ENCODE measurements at regions not wholly inside any gene's neighbourhood (a gene's known extent, or its start where the extent isn't known, plus 50 kb on each side); places are given as distances from the start of the nearest gene placed in this dataset.

- TF ChIP-seq ZNF292 (tag by site-specific recombination; IDR thresholded peaks at IDR 0.05; ENCODE audit: borderline replicate concordance, low read depth): no peak
- no peak for TF ChIP-seq ZNF544 (tag by site-specific recombination; IDR thresholded peaks at IDR 0.05)
- TF ChIP-seq ZFP3 (tag by site-specific recombination; IDR thresholded peaks at IDR 0.05; ENCODE audit: low read depth): no peak
- no peak for TF ChIP-seq CTCF (tag by site-specific recombination; IDR thresholded peaks at IDR 0.05)
- no peak for TF ChIP-seq ZNF18 (tag by site-specific recombination; IDR thresholded peaks at IDR 0.05)
- no peak for TF ChIP-seq ZNF394 (tag by site-specific recombination; IDR thresholded peaks at IDR 0.05; ENCODE audit: borderline replicate concordance)
- TF ChIP-seq MYNN (tag by site-specific recombination; IDR thresholded peaks at IDR 0.05; ENCODE audit: borderline replicate concordance): no peak
- no peak for TF ChIP-seq EGR2 (tag by site-specific recombination; IDR thresholded peaks at IDR 0.05; ENCODE audit: low read depth)
- TF ChIP-seq ZFP41 (tag by site-specific recombination; IDR thresholded peaks at IDR 0.05; ENCODE audit: borderline replicate concordance): no peak
- no peak for TF ChIP-seq ZNF184 (tag by site-specific recombination; IDR thresholded peaks at IDR 0.05)
Observed at GRCh38 chr7:67547183-67547907, 550.7 kb downstream of the TYW1 start.

Data from HEK293 (cell line).